Ishikawa (cell line): ENCODE measurements at regions not wholly inside any gene's neighbourhood (a gene's known extent, or its start where the extent isn't known, plus 50 kb on each side); places are given as distances from the start of the nearest gene placed in this dataset.

Experiments used
- CEBPB ChIP-seq: IDR thresholded peaks from 2 replicates; pipeline ENCODE4 v1.6.1; 2012
- CREB1 ChIP-seq: IDR thresholded peaks from 2 replicates; pipeline ENCODE4 v1.6.1; 2012; ENCODE audit warnings: low read depth
- EGR1 ChIP-seq: IDR thresholded peaks from 2 replicates; pipeline ENCODE4 v1.6.1; 2012
- EP300 ChIP-seq: IDR thresholded peaks from 2 replicates; pipeline ENCODE4 v1.6.1; 2012; ENCODE audit warnings: borderline replicate concordance
- FOXM1 ChIP-seq: IDR thresholded peaks from 2 replicates; pipeline ENCODE4 v1.6.1; 2012; ENCODE audit warnings: low read depth, borderline replicate concordance
- MAX ChIP-seq: IDR thresholded peaks from 2 replicates; pipeline ENCODE4 v1.6.1; 2012
- NFIC ChIP-seq: IDR thresholded peaks from 2 replicates; pipeline ENCODE4 v1.6.1; 2012
- RAD21 ChIP-seq: IDR thresholded peaks from 2 replicates; pipeline ENCODE4 v1.6.1; 2012; ENCODE audit warnings: low read depth
- REST ChIP-seq: IDR thresholded peaks from 2 replicates; pipeline ENCODE4 v1.6.1; 2012; ENCODE audit warnings: low read depth, mild to moderate bottlenecking
- TAF1 ChIP-seq: IDR thresholded peaks from 2 replicates; pipeline ENCODE4 v1.6.1; 2012; ENCODE audit warnings: low read depth, mild to moderate bottlenecking
- TCF12 ChIP-seq: IDR thresholded peaks from 2 replicates; pipeline ENCODE4 v1.6.1; 2012; ENCODE audit warnings: low read depth
- TEAD4 ChIP-seq: IDR thresholded peaks from 2 replicates; pipeline ENCODE4 v1.6.1; 2012
- USF1 ChIP-seq: IDR thresholded peaks from 2 replicates; pipeline ENCODE4 v1.6.1; 2012
- YY1 ChIP-seq: IDR thresholded peaks from 2 replicates; pipeline ENCODE4 v1.6.1; 2012; ENCODE audit warnings: low read depth
- ZBTB7A ChIP-seq: IDR thresholded peaks from 2 replicates; pipeline ENCODE4 v1.6.1; 2012; ENCODE audit warnings: low read depth

- TF ChIP-seq NFIC (no peak), YY1 (no peak), MAX (no peak), EP300 (no peak), USF1 (no peak), TCF12 (no peak), RAD21 (no peak), REST (no peak), CEBPB (no peak), FOXM1 (no peak), CREB1 (no peak), TAF1 (no peak), TEAD4 (no peak), ZBTB7A (no peak)
These were observed 133.4 kb downstream of the ATG4C start for GRCh38 chr1:62917314-62917713.

- no peak for TF ChIP-seq TCF12
- TF ChIP-seq EP300, result no peak
- no peak for TF ChIP-seq FOXM1
- no peak for TF ChIP-seq TAF1
- no peak for TF ChIP-seq EGR1
- no peak for TF ChIP-seq MAX
- no peak for TF ChIP-seq CEBPB
- TF ChIP-seq RAD21, result no peak
These were observed 133.9 kb downstream of the ATG4C start for GRCh38 chr1:62917805-62918204.

GRCh38 chr1:62918700-62919099, 134.8 kb downstream of the ATG4C start:
- TF ChIP-seq CREB1 (no peak), TEAD4 (no peak), TCF12 (no peak), USF1 (no peak), CEBPB (no peak), RAD21 (no peak), EGR1 (no peak), YY1 (no peak), FOXM1 (no peak)

GRCh38 chr1:62922006-62922405, 138.1 kb downstream of the ATG4C start:
- TF ChIP-seq YY1 (no peak), REST (no peak), CEBPB (no peak), ZBTB7A (no peak), FOXM1 (no peak), USF1 (no peak), TAF1 (no peak), TEAD4 (no peak)

GRCh38 chr1:62924983-62925790, 141.3 kb downstream of the ATG4C start:
- TF ChIP-seq EP300, result no peak
- TF ChIP-seq CREB1, result no peak
- no peak for TF ChIP-seq EGR1
- no peak for TF ChIP-seq NFIC
- no peak for TF ChIP-seq TCF12
- no peak for TF ChIP-seq ZBTB7A
- TF ChIP-seq CEBPB, result no peak
- no peak for TF ChIP-seq REST
- no peak for TF ChIP-seq RAD21
- TF ChIP-seq USF1, result no peak
- TF ChIP-seq YY1, result no peak
- no peak for TF ChIP-seq MAX
- TF ChIP-seq TAF1, result no peak
- no peak for TF ChIP-seq FOXM1
- no peak for TF ChIP-seq TEAD4
